Natural killer cell (primary cell): ENCODE measurements at regions not wholly inside any gene's neighbourhood (a gene's known extent, or its start where the extent isn't known, plus 50 kb on each side); places are given as distances from the start of the nearest gene placed in this dataset.

Source experiments
- ATAC-seq, 3 donors: fragments of 150-1000 bp in 2 of 3; fragments of 200-7000 bp in 1 of 3; cut with Tn5 transposase; 1 replicate in 1 of 3; 2 replicates in 2 of 3; pipeline ENCODE4 v1.10.0; 2021; ENCODE audit warnings: mild to moderate bottlenecking in 2 of 3, moderate library complexity in 2 of 3
- DNase-seq, 2 donors: peaks; one replicate each; pipeline versions ENCODE4 v3.0.0 to v3.0.0-alpha.2; 2013 to 2021; ENCODE audit warnings: mixed read lengths in 1 of 2
- H3K27ac ChIP-seq: one replicate; pipeline ENCODE4 v1.5.1; 2013; ENCODE audit warnings: mild to moderate bottlenecking, low read length
- H3K27me3 ChIP-seq: one replicate; pipeline ENCODE4 v1.6.1; 2013; ENCODE audit warnings: low read length; ENCODE audit not compliant: control insufficient read depth, insufficient read depth
- H3K36me3 ChIP-seq: one replicate; pipeline ENCODE4 v1.6.1; 2013; ENCODE audit warnings: low read length; ENCODE audit not compliant: control insufficient read depth, insufficient read depth
- H3K4me1 ChIP-seq: one replicate; pipeline ENCODE4 v1.6.1; 2013; ENCODE audit warnings: low read length; ENCODE audit not compliant: control insufficient read depth, insufficient read depth
- H3K4me3 ChIP-seq: one replicate; pipeline ENCODE4 v1.5.1; 2013; ENCODE audit warnings: low read length
- H3K9me3 ChIP-seq: one replicate; pipeline ENCODE4 v1.6.1; 2013; ENCODE audit warnings: low read length; ENCODE audit not compliant: control insufficient read depth, insufficient read depth
- H3K27ac Mint-ChIP-seq, 2 donors: one replicate each; pipeline ENCODE4 v1.8.0; 2022; ENCODE audit warnings: mild to moderate bottlenecking in 2 of 2, mixed read lengths in 2 of 2, moderate library complexity in 1 of 2
- H3K27me3 Mint-ChIP-seq, 2 donors: one replicate each; pipeline ENCODE4 v1.8.0; 2022; ENCODE audit warnings: low read depth in 2 of 2, mixed read lengths in 2 of 2
- H3K36me3 Mint-ChIP-seq: one replicate; pipeline ENCODE4 v1.8.0; 2022; ENCODE audit warnings: mixed read lengths
- H3K4me1 Mint-ChIP-seq, 2 donors: one replicate each; pipeline ENCODE4 v1.8.0; 2022; ENCODE audit warnings: mixed read lengths in 2 of 2
- H3K4me3 Mint-ChIP-seq: one replicate; pipeline ENCODE4 v1.8.0; 2022; ENCODE audit warnings: mild to moderate bottlenecking, moderate library complexity, mixed read lengths
- H3K9me3 Mint-ChIP-seq, 2 donors: one replicate each; pipeline ENCODE4 v1.8.0; 2022; ENCODE audit warnings: mixed read lengths in 2 of 2
- CTCF ChIP-seq: fragments of 200-600 bp; IDR thresholded peaks from one replicate; pipeline ENCODE4 v1.8.0; 2022; ENCODE audit warnings: antibody characterized with exemption
- WGBS: methylation state at CpG from one replicate; pipeline ENCODE4 v1.1.7; 2013; ENCODE audit warnings: missing lambda C conversion rate; ENCODE audit not compliant: insufficient coverage; 5-methylcytosine and 5-hydroxymethylcytosine counted together
- intact Hi-C: fragments of 100-400 bp; cut with micrococcal nuclease; formaldehyde crosslinking; loops from one replicate; pipeline ENCODE4 v1.14.2; 2022

GRCh38 chr13:23129331-23129730 lies 51.4 kb upstream of the SGCG start:
- H3K4me1 Mint-ChIP-seq: no peaks in the 10 kb centered on the region
- no peak overlapping the region for H3K4me3 ChIP-seq
- no peaks in the 10 kb centered on the region for H3K4me1 ChIP-seq
- H3K27me3 Mint-ChIP-seq: no peaks in the 10 kb centered on the region
- H3K27me3 ChIP-seq: no peaks in the 10 kb centered on the region
- no peak for TF ChIP-seq CTCF
- intact Hi-C loops: no loop called here
- no peak overlapping the region for H3K4me3 Mint-ChIP-seq
- 53% methylated on average over 3 of the region's 3 CpGs for WGBS
- H3K27ac Mint-ChIP-seq: no peak overlapping the region
- no peaks in the 10 kb centered on the region for H3K36me3 ChIP-seq
- DNase-seq: no peak
- ATAC-seq: no peak
- H3K9me3 ChIP-seq: no peaks in the 10 kb centered on the region
- no peaks in the 10 kb centered on the region for H3K9me3 Mint-ChIP-seq
- no peak overlapping the region for H3K27ac ChIP-seq
- H3K36me3 Mint-ChIP-seq: no peaks in the 10 kb centered on the region
